ENCODE measurements at regions not wholly inside any gene's neighbourhood (a gene's known extent, or its start where the extent isn't known, plus 50 kb on each side); places are given as distances from the start of the nearest gene placed in this dataset.
"Not testable (repeated sequence)": the region's sequence is repeated elsewhere in the genome, so short reads cannot be mapped to it uniquely, and the experiment has no call there.

GRCh38 chr5:72760259-72760658 lies 56.2 kb upstream of the TNPO1 start:
- DNase-seq (ENCODE audit: extremely low read depth in 1 of 2, low read depth in 1 of 2): no peak

- DNase-seq (ENCODE audit: extremely low read depth in 1 of 2, low read depth in 1 of 2): no peak
These were observed 63.6 kb upstream of the TNPO1 start for GRCh38 chr5:72752909-72753308.

GRCh38 chr5:72749362-72749997 lies 67.0 kb upstream of the TNPO1 start:
- no peak for DNase-seq (ENCODE audit: extremely low read depth in 1 of 2, low read depth in 1 of 2)

- DNase-seq (ENCODE audit: extremely low read depth in 1 of 2, low read depth in 1 of 2): no peak
These were observed 68.6 kb upstream of the TNPO1 start for GRCh38 chr5:72747826-72748225.

GRCh38 chr5:72746736-72747135 lies 69.7 kb upstream of the TNPO1 start:
- no peak for DNase-seq (ENCODE audit: extremely low read depth in 1 of 2, low read depth in 1 of 2)

GRCh38 chr5:72744136-72744535 lies 72.3 kb upstream of the TNPO1 start:
- no peak for DNase-seq (ENCODE audit: extremely low read depth in 1 of 2, low read depth in 1 of 2)

GRCh38 chr5:72741805-72742204 lies 74.7 kb upstream of the TNPO1 start:
- no peak for DNase-seq (ENCODE audit: extremely low read depth in 1 of 2, low read depth in 1 of 2)

GRCh38 chr5:72733810-72734209 lies 82.7 kb upstream of the TNPO1 start:
- DNase-seq (ENCODE audit: extremely low read depth in 1 of 2, low read depth in 1 of 2): no peak

- DNase-seq (ENCODE audit: extremely low read depth in 1 of 2, low read depth in 1 of 2): no peak
These were observed 92.9 kb upstream of the TNPO1 start for GRCh38 chr5:72723581-72723980.

GRCh38 chr5:72722792-72723452 lies 93.5 kb upstream of the TNPO1 start:
- DNase-seq (ENCODE audit: extremely low read depth in 1 of 2, low read depth in 1 of 2): no peak

GRCh38 chr5:72721844-72722243 lies 94.6 kb upstream of the TNPO1 start:
- no peak for DNase-seq (ENCODE audit: extremely low read depth in 1 of 2, low read depth in 1 of 2)

GRCh38 chr5:72720205-72720604 lies 96.3 kb upstream of the TNPO1 start:
- DNase-seq (ENCODE audit: extremely low read depth in 1 of 2, low read depth in 1 of 2): no peak

GRCh38 chr5:72711351-72711750 lies 105.1 kb upstream of the TNPO1 start:
- no peak for DNase-seq (ENCODE audit: extremely low read depth in 1 of 2, low read depth in 1 of 2)

GRCh38 chr5:72709341-72709740 lies 107.1 kb upstream of the TNPO1 start:
- no peak for DNase-seq (ENCODE audit: extremely low read depth in 1 of 2, low read depth in 1 of 2)

GRCh38 chr5:72705178-72705577 lies 111.3 kb upstream of the TNPO1 start:
- DNase-seq (ENCODE audit: extremely low read depth in 1 of 2, low read depth in 1 of 2): no peak

- DNase-seq (ENCODE audit: extremely low read depth in 1 of 2, low read depth in 1 of 2): no peak
These were observed 112.6 kb upstream of the TNPO1 start for GRCh38 chr5:72703876-72704275.

GRCh38 chr5:72702881-72703434 lies 113.5 kb upstream of the TNPO1 start:
- DNase-seq (ENCODE audit: extremely low read depth in 1 of 2, low read depth in 1 of 2): no peak

GRCh38 chr5:72702105-72702504 lies 114.4 kb upstream of the TNPO1 start:
- DNase-seq (ENCODE audit: extremely low read depth in 1 of 2, low read depth in 1 of 2): not testable (repeated sequence)

- no peak for DNase-seq (ENCODE audit: extremely low read depth in 1 of 2, low read depth in 1 of 2)
These were observed 118.0 kb upstream of the TNPO1 start for GRCh38 chr5:72698481-72698880.

- no peak for DNase-seq (ENCODE audit: extremely low read depth in 1 of 2, low read depth in 1 of 2)
These were observed 118.8 kb upstream of the TNPO1 start for GRCh38 chr5:72697622-72698021.

GRCh38 chr5:72695659-72696058 lies 120.8 kb upstream of the TNPO1 start:
- DNase-seq (ENCODE audit: extremely low read depth in 1 of 2, low read depth in 1 of 2): no peak

- no peak for DNase-seq (ENCODE audit: extremely low read depth in 1 of 2, low read depth in 1 of 2)
These were observed 121.6 kb upstream of the TNPO1 start for GRCh38 chr5:72694856-72695255.

Measured in activated CD8-positive, alpha-beta memory T cell treated with anti-CD3 and anti-CD28 coated beads for 1 hour (primary cell).